IPS-18a (cell line): ENCODE measurements at regions not wholly inside any gene's neighbourhood (a gene's known extent, or its start where the extent isn't known, plus 50 kb on each side); places are given as distances from the start of the nearest gene placed in this dataset.
"Not testable (repeated sequence)": the region's sequence is repeated elsewhere in the genome, so short reads cannot be mapped to it uniquely, and the experiment has no call there.

ENCODE experiments used
- H3K27ac ChIP-seq: one replicate; pipeline ENCODE4 v1.5.1; 2013; ENCODE audit warnings: low read length
- H3K27me3 ChIP-seq: one replicate; pipeline ENCODE4 v1.6.1; 2013; ENCODE audit warnings: mild to moderate bottlenecking, low read length; ENCODE audit not compliant: control insufficient read depth, insufficient read depth
- H3K36me3 ChIP-seq: one replicate; pipeline ENCODE4 v1.6.1; 2013; ENCODE audit warnings: low read depth, low read length; ENCODE audit not compliant: control insufficient read depth
- H3K4me1 ChIP-seq: one replicate; pipeline ENCODE4 v1.6.1; 2013; ENCODE audit warnings: low read depth, low read length; ENCODE audit not compliant: control insufficient read depth
- H3K4me3 ChIP-seq: one replicate; pipeline ENCODE4 v1.5.1; 2013; ENCODE audit warnings: low read length
- H3K9ac ChIP-seq: one replicate; pipeline ENCODE4 v1.6.1; 2013; ENCODE audit warnings: mild to moderate bottlenecking, low read length, moderate library complexity
- H3K9me3 ChIP-seq: one replicate; pipeline ENCODE4 v1.6.1; 2013; ENCODE audit warnings: low read depth, low read length; ENCODE audit not compliant: control insufficient read depth

DNA sequence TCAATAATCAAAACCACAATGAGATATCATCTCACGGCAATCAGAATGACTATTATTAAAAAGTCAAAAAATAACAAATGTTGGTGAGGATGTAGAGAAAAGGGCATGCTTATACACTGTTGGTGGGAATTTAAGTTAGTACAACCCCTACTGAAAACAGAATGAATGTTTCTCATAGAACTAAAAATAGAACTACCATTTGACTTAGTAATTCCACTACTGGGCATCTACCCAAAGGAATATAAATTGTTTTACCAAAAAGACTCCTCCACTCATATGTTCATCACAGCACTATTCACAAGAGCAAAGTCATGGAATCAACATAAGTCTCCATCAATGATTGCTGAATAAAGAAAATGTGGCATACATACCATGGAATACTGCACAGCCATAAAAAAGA is 278.1 kb upstream of the ARSJ start:
- Histone ChIP-seq H3K27ac (no peak overlapping the region), H3K27me3 (no peaks in the 10 kb centered on the region)

DNA sequence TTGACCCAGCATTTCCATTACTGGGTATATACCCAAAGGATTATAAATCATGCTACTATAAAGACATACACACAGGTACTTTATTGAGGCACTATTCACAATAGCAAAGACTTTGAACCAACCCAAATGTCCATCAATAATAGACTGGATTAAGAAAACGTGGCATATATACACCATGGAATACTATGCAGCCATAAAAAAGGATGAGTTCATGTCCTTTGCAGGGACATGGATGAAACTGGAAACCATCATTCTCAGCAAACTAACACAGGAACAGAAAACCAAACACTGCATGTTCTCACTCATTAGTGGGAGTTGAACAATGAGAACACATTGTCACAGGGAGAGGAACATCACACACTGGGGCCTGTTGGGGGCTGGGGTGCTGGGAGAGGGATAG is 283.0 kb upstream of the ARSJ start:
- not testable (repeated sequence) for H3K36me3 ChIP-seq, H3K4me3 ChIP-seq, H3K9me3 ChIP-seq, H3K27ac ChIP-seq, H3K27me3 ChIP-seq, H3K4me1 ChIP-seq, H3K9ac ChIP-seq

More for the DNA sequence above, 278.1 kb upstream of the ARSJ start:
- Histone ChIP-seq H3K4me1 (no peaks in the 10 kb centered on the region), H3K36me3 (no peaks in the 10 kb centered on the region), H3K9ac (no peak overlapping the region), H3K9me3 (no peaks in the 10 kb centered on the region), H3K4me3 (no peak overlapping the region)

DNA sequence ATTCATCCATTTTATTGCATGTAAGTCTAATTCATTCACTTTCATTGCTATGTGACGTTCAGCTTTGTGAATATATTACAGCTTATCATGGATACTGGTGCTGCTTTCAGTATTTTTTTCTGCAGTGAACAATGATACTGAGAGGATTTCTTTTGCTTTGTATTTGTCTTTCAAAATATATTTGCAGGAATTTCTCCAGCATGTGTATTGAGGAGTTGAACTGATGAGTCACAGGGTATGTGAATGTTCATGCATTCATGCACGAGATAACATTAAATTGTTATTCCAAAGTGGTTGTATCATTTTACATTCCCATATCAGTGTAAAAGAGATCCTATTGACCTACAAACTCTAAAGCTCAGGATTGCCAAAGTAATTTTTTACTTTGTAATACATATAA is 283.8 kb upstream of the ARSJ start:
- Histone ChIP-seq H3K36me3 (no peaks in the 10 kb centered on the region), H3K9ac (no peak overlapping the region), H3K27ac (no peak overlapping the region), H3K9me3 (no peaks in the 10 kb centered on the region), H3K4me1 (no peaks in the 10 kb centered on the region), H3K4me3 (no peak overlapping the region), H3K27me3 (no peaks in the 10 kb centered on the region)

DNA sequence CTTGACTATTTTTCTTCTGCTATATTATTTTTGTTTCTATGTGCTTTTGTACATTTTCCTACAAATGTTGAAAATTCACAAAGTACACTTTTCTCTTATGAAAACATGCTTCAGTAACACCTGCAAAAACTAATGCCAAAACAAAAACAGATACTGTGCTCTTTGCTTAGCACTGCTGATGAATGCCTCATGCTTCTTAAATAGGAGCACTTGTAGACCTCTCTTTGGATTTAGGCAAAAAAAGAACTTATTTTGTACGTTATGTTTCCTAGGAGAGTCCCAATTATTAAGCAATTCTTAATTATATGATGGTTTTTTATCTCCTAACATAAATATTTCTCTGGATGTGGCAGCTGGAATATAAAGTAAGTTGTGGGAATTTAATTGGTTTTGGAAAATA is 285.0 kb upstream of the ARSJ start:
- Histone ChIP-seq H3K9ac (no peak overlapping the region), H3K27ac (no peak overlapping the region), H3K9me3 (no peaks in the 10 kb centered on the region), H3K36me3 (no peaks in the 10 kb centered on the region), H3K27me3 (no peaks in the 10 kb centered on the region), H3K4me3 (no peak overlapping the region), H3K4me1 (no peaks in the 10 kb centered on the region)

DNA sequence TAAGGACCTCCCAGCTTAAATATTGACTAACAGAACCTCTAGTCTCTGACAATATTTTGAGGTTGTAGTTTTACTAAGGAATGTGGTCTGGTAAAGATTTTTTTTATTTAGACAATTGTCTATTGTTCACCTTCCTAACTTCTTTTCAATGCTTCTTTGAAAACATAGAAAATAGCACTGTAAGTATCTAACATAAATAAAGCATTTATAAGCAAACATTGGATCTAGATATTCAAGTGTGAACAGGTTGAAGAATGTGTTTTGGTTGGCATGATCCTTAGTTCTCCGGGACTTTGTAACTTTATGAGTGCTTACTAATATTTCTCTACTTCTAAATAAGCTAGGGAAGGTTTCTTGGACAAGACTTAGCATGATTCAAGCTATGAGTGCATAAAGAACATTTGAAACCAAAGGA is 285.4 kb upstream of the ARSJ start:
- Histone ChIP-seq H3K4me3 (no peak overlapping the region), H3K9me3 (no peaks in the 10 kb centered on the region), H3K36me3 (no peaks in the 10 kb centered on the region), H3K27me3 (no peaks in the 10 kb centered on the region), H3K4me1 (no peaks in the 10 kb centered on the region), H3K27ac (no peak overlapping the region), H3K9ac (no peak overlapping the region)

DNA sequence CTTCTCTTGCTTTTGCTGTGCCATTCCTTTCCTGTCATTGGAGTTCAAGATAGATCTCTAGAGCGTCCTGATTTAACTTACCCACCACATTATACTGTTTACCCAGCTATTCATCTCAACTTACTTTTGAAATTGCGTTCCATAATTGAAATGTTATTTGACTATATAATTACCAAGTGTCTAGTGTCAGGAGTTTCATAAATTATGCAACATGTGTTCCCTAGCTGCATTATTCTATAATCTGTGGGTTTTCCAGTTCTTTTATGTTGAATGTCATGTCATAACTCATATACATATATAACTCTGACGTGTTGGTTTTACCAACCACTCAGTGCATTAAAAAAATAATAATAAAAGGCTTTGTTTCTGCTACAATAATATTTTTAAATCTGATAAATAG is 285.9 kb upstream of the ARSJ start:
- Histone ChIP-seq H3K36me3 (no peaks in the 10 kb centered on the region), H3K4me3 (no peak overlapping the region), H3K9me3 (no peaks in the 10 kb centered on the region), H3K27ac (no peak overlapping the region), H3K9ac (no peak overlapping the region), H3K4me1 (no peaks in the 10 kb centered on the region), H3K27me3 (no peaks in the 10 kb centered on the region)

DNA sequence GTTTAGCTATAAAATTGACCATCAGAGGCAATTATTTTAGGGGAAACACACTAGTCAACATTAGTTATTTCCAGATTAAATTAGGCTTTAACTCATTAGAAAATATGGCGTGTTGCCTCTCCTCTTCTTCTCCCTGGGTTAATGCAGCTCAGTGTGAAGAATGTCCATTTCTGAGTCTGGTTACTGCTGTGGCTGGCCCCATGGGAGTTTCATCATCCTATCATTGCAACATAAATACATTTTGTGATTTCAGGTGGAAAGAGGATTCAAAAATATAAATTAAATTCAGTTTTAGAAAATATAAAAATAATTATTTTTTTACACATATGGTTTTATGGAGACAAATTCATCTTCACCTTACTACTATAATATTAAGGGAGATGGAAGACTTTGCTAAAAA is 288.5 kb upstream of the ARSJ start:
- no peaks in the 10 kb centered on the region for H3K27me3 ChIP-seq
- H3K9ac ChIP-seq, result no peak overlapping the region
- no peak overlapping the region for H3K4me3 ChIP-seq
- H3K27ac ChIP-seq, result no peak overlapping the region
- no peaks in the 10 kb centered on the region for H3K36me3 ChIP-seq
- H3K4me1 ChIP-seq, result no peaks in the 10 kb centered on the region
- no peaks in the 10 kb centered on the region for H3K9me3 ChIP-seq

DNA sequence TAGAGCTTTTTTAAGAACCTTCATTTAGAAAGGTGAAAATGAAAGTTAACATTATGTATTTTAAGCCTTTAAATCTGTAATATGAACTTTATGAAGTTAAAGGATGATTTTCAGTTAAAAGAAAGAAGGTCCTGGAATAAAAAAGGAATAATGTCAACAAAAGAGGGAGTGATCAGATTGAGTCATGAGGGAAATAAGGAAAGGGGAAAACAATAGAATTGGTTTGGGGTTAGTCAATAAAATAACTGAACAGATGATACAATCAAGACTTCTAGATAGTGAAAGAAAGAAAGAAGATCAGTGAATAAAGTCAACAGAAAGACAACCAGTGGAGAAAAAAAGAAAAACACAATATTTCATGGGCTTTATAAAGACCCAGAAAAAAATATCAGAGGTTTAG is 291.6 kb upstream of the ARSJ start:
- Histone ChIP-seq H3K9ac (no peak overlapping the region), H3K27me3 (no peaks in the 10 kb centered on the region), H3K9me3 (no peaks in the 10 kb centered on the region), H3K27ac (no peak overlapping the region), H3K36me3 (no peaks in the 10 kb centered on the region), H3K4me1 (no peaks in the 10 kb centered on the region), H3K4me3 (no peak overlapping the region)

DNA sequence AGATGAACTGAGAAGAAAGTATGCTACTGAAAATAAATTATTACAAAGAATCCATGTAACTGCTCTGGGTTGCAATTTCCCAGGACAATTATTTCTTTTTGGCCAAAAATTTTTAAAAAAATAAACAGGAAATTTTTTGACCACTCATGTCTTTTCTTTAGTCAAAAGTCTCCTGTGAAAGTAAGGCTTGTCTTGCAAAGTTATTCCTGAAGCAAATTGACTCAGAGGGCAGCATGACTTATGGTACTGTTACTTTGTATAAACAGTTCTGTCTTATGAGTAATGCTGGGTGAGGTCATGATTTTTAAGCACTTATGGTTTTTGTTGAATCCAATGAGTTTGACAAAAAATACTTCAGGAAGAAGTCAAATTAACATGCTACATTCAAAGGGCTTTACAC is 292.8 kb upstream of the ARSJ start:
- no peaks in the 10 kb centered on the region for H3K9me3 ChIP-seq
- H3K27ac ChIP-seq, result no peak overlapping the region
- no peak overlapping the region for H3K9ac ChIP-seq

DNA sequence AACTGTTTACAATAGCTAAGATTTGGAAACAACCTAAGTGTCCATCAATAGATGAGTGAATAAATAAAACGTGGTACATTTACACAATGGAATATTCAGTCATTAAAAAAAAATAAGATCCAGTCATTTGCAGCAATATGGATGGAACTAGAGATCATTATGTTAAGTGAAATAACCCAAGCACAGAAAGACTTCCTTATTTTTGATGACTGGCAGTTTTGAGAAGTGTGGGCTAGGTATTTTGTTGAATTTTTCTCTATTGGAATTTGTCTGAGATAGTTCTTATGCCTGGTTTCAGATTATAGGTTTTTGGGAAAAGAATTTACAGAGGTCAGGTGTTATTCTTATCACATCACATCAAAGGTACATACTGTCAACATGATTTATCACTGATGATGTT is 293.8 kb upstream of the ARSJ start:
- Histone ChIP-seq H3K4me1 (no peaks in the 10 kb centered on the region), H3K9ac (no peak overlapping the region), H3K27me3 (no peaks in the 10 kb centered on the region), H3K27ac (no peak overlapping the region), H3K9me3 (no peaks in the 10 kb centered on the region), H3K4me3 (no peak overlapping the region), H3K36me3 (no peaks in the 10 kb centered on the region)

More for the DNA sequence above, 292.8 kb upstream of the ARSJ start:
- no peak overlapping the region for H3K4me3 ChIP-seq
- no peaks in the 10 kb centered on the region for H3K4me1 ChIP-seq
- H3K36me3 ChIP-seq, result no peaks in the 10 kb centered on the region
- no peaks in the 10 kb centered on the region for H3K27me3 ChIP-seq

DNA sequence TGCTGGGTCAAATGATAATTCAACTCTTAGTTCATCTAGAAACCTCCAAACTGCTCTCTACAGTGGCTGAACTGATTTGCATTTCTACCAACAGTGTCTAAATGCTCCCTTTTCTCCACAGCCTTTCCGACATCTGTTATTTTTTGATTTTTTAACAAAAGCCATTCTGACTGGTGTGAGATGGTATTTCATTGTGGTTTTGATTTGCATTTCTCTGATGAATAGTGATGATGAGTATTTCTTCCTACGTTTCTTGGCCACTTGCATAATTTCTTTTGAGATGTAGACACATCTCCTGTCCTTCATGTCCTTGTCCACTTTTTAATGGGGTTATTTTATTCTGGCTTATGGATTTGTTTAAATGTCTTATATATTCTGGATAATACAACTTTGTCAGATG is 298.2 kb upstream of the ARSJ start:
- H3K4me3 ChIP-seq, result no peak overlapping the region
- H3K36me3 ChIP-seq, result no peaks in the 10 kb centered on the region
- no peak overlapping the region for H3K27ac ChIP-seq
- H3K9ac ChIP-seq, result no peak overlapping the region
- no peaks in the 10 kb centered on the region for H3K27me3 ChIP-seq
- H3K4me1 ChIP-seq, result no peaks in the 10 kb centered on the region
- H3K9me3 ChIP-seq, result no peaks in the 10 kb centered on the region

DNA sequence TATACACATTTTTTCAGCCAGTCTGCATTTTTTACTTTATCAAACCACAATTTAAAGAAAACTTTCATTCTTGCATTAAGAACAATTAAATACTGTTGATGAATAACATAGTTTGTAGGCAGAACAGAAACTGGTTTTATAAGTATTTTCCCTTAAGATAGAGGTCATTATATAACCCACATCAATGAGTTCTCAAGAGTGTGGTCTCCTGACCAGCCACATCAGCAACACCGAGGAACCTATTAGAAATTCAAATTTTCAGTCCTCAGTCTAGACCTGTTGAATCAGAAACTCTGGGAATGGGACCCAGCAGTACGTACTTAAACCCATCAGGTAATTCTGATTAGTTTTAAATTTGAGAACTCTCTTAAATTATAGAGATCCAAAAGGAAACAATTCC is 299.6 kb upstream of the ARSJ start:
- no peaks in the 10 kb centered on the region for H3K36me3 ChIP-seq
- H3K9me3 ChIP-seq, result no peaks in the 10 kb centered on the region
- H3K9ac ChIP-seq, result no peak overlapping the region
- no peaks in the 10 kb centered on the region for H3K4me1 ChIP-seq
- no peak overlapping the region for H3K27ac ChIP-seq
- H3K4me3 ChIP-seq, result no peak overlapping the region
- no peaks in the 10 kb centered on the region for H3K27me3 ChIP-seq

DNA sequence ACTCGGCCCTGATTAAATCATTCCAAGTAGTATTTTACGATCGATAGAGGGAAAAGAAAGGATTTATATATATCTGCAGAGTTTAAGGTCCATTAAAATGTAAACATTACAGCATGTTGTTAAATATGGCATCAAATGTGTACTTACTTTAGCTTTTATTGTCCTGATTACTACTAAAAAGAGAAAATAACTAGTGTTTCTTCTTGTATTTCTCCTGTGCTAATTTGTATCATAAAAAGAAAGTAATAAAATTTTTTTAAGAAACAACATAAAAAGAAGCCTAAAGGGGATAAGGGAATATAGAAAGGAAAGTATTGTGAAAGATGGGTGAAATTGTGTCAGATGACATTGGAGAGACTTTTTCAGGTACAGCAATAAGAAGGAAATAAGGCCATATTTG is 300.3 kb upstream of the ARSJ start:
- no peaks in the 10 kb centered on the region for H3K4me1 ChIP-seq
- H3K9me3 ChIP-seq, result no peaks in the 10 kb centered on the region
- H3K27me3 ChIP-seq, result no peaks in the 10 kb centered on the region
- no peak overlapping the region for H3K4me3 ChIP-seq
- no peaks in the 10 kb centered on the region for H3K36me3 ChIP-seq
- H3K27ac ChIP-seq, result no peak overlapping the region
- no peak overlapping the region for H3K9ac ChIP-seq
